Loucy (cell line): ENCODE measurements at regions not wholly inside any gene's neighbourhood (a gene's known extent, or its start where the extent isn't known, plus 50 kb on each side); places are given as distances from the start of the nearest gene placed in this dataset.

Source experiments
- H2AFZ ChIP-seq: fragments of 200-600 bp; sonication (generic); 2 replicates; pipeline ENCODE4 v1.6.0; 2016; ENCODE audit warnings: antibody characterized with exemption, mild to moderate bottlenecking, low read length, moderate library complexity
- H3F3A ChIP-seq: fragments of 200-600 bp; 2 replicates; pipeline ENCODE4 v1.6.0; 2016; ENCODE audit warnings: antibody characterized with exemption, low read depth, mild to moderate bottlenecking
- H3K27me3 ChIP-seq: fragments of 200-600 bp; sonication (generic); 2 replicates; pipeline ENCODE4 v1.6.1; 2014; ENCODE audit warnings: low read length, mild to moderate bottlenecking; ENCODE audit not compliant: insufficient read depth, poor library complexity, severe bottlenecking
- H3K36me3 ChIP-seq: fragments of 200-600 bp; sonication (generic); 2 replicates; pipeline ENCODE4 v1.6.1; 2016; ENCODE audit warnings: low read length; ENCODE audit not compliant: insufficient read depth
- H3K4me1 ChIP-seq: fragments of 200-600 bp; sonication (generic); 2 replicates; pipeline ENCODE4 v1.5.1; 2014; ENCODE audit warnings: low read length, mild to moderate bottlenecking; ENCODE audit not compliant: insufficient read depth, poor library complexity, severe bottlenecking
- H3K4me2 ChIP-seq: fragments of 200-600 bp; sonication (generic); 2 replicates; pipeline ENCODE4 v1.6.0; 2014; ENCODE audit warnings: antibody characterized with exemption, low read length, low read depth, mild to moderate bottlenecking; ENCODE audit not compliant: poor library complexity, severe bottlenecking
- H3K4me3 ChIP-seq: fragments of 200-600 bp; sonication (generic); 2 replicates; pipeline ENCODE4 v1.5.1; 2014; ENCODE audit warnings: low read length, mild to moderate bottlenecking, mixed read lengths; ENCODE audit not compliant: poor library complexity, severe bottlenecking
- H3K79me2 ChIP-seq: fragments of 200-600 bp; sonication (generic); 2 replicates; pipeline ENCODE4 v1.6.1; 2014; ENCODE audit warnings: low read length; ENCODE audit not compliant: insufficient read depth
- H3K9ac ChIP-seq: fragments of 200-600 bp; sonication (generic); 2 replicates; pipeline ENCODE4 v1.6.0; 2014; ENCODE audit warnings: mild to moderate bottlenecking, low read depth, low read length, moderate library complexity; ENCODE audit not compliant: poor library complexity, severe bottlenecking
- H3K9me2 ChIP-seq: fragments of 200-600 bp; sonication (generic); replicated peaks from 2 replicates; pipeline ENCODE4 v1.6.1; 2016; ENCODE audit warnings: low read depth, low read length, mixed read lengths
- H3K9me3 ChIP-seq: fragments of 200-600 bp; sonication (generic); 2 replicates; pipeline ENCODE4 v1.6.1; 2014; ENCODE audit warnings: mild to moderate bottlenecking, antibody characterized with exemption, low read length, low read depth; ENCODE audit not compliant: insufficient read depth
- H4K20me1 ChIP-seq: fragments of 200-600 bp; sonication (generic); 2 replicates; pipeline ENCODE4 v1.6.0; 2014; ENCODE audit warnings: antibody characterized with exemption, low read length, mild to moderate bottlenecking; ENCODE audit not compliant: insufficient read depth, poor library complexity, severe bottlenecking
- CTCF ChIP-seq: fragments of 200-600 bp; sonication (generic); conservative IDR thresholded peaks from 2 replicates; pipeline ENCODE4 v1.5.1; 2014; ENCODE audit warnings: mild to moderate bottlenecking, antibody characterized with exemption, low read length
- EZH2phosphoT487 ChIP-seq: fragments of 200-600 bp; IDR thresholded peaks from 2 replicates; pipeline ENCODE4 v1.6.1; 2018; ENCODE audit warnings: antibody characterized with exemption, mild to moderate bottlenecking, moderate library complexity, borderline replicate concordance

- Histone ChIP-seq H3K79me2 (no peaks in the 10 kb centered on the region), H3K4me1 (no peaks in the 10 kb centered on the region), H3K4me3 (no peak overlapping the region), H3K9ac (no peak overlapping the region), H3K4me2 (no peak overlapping the region), H2AFZ (no peak overlapping the region), H3K27me3 (no peaks in the 10 kb centered on the region), H3K9me2 (no peaks in the 10 kb centered on the region), H3F3A (no peaks in the 10 kb centered on the region), H4K20me1 (no peaks in the 10 kb centered on the region), H3K9me3 (no peaks in the 10 kb centered on the region), H3K36me3 (no peaks in the 10 kb centered on the region)
- TF ChIP-seq CTCF (no peak), EZH2phosphoT487 (no peak)
Observed at GRCh38 chr4:73348185-73348584, 55.9 kb upstream of the ALB start.

- no peak overlapping the region for H3K4me2 ChIP-seq
Observed at GRCh38 chr4:73347497-73347896, 56.6 kb upstream of the ALB start.

GRCh38 chr4:73345399-73345975 lies 58.6 kb upstream of the ALB start:
- H3K27me3 ChIP-seq = no peaks in the 10 kb centered on the region
- no peaks in the 10 kb centered on the region for H3K36me3 ChIP-seq
- no peak overlapping the region for H3K9ac ChIP-seq
- H3K9me3 ChIP-seq = no peaks in the 10 kb centered on the region
- no peak for TF ChIP-seq EZH2phosphoT487
- TF ChIP-seq CTCF = no peak
- no peak overlapping the region for H3K4me3 ChIP-seq
- no peaks in the 10 kb centered on the region for H3K79me2 ChIP-seq
- H3K4me1 ChIP-seq = no peaks in the 10 kb centered on the region
- no peaks in the 10 kb centered on the region for H3K9me2 ChIP-seq
- H3K4me2 ChIP-seq = no peak overlapping the region
- no peak overlapping the region for H2AFZ ChIP-seq
- no peaks in the 10 kb centered on the region for H4K20me1 ChIP-seq
- no peaks in the 10 kb centered on the region for H3F3A ChIP-seq

More at GRCh38 chr4:73347497-73347896, 56.6 kb upstream of the ALB start:
- H3K79me2 ChIP-seq = no peaks in the 10 kb centered on the region
- H3K9ac ChIP-seq = no peak overlapping the region
- H3F3A ChIP-seq = no peaks in the 10 kb centered on the region
- no peaks in the 10 kb centered on the region for H3K9me2 ChIP-seq
- no peaks in the 10 kb centered on the region for H4K20me1 ChIP-seq
- TF ChIP-seq CTCF (no peak), EZH2phosphoT487 (no peak)
- H3K36me3 ChIP-seq = no peaks in the 10 kb centered on the region
- H2AFZ ChIP-seq = no peak overlapping the region
- no peaks in the 10 kb centered on the region for H3K9me3 ChIP-seq
- H3K4me1 ChIP-seq = no peaks in the 10 kb centered on the region
- no peak overlapping the region for H3K4me3 ChIP-seq
- H3K27me3 ChIP-seq = no peaks in the 10 kb centered on the region
